ENCODE measurements at regions not wholly inside any gene's neighbourhood (a gene's known extent, or its start where the extent isn't known, plus 50 kb on each side); places are given as distances from the start of the nearest gene placed in this dataset.

- DNase-seq (no peak), ATAC-seq (no peak)
- Mint-ChIP-seq H3K4me3 (no peak overlapping the region), H3K4me1 (no peaks in the 10 kb centered on the region), H3K27me3 (no peaks in the 10 kb centered on the region), H3K36me3 (no peaks in the 10 kb centered on the region), H3K27ac (no peak overlapping the region), H3K9me3 (peaks cover 0 to 27% (median 2%) of the 10 kb centered on the region in 9 donors)
- POLR2A ChIA-PET = no interaction called here
These were observed 306.7 kb downstream of the NFIB start for GRCh38 chr9:14007190-14007769.

GRCh38 chr9:14006386-14007187, 307.4 kb downstream of the NFIB start:
- Mint-ChIP-seq H3K36me3 (no peaks in the 10 kb centered on the region), H3K9me3 (peaks cover 0 to 32% (median 4%) of the 10 kb centered on the region in 9 donors), H3K27me3 (no peaks in the 10 kb centered on the region), H3K27ac (no peak overlapping the region), H3K4me3 (no peak overlapping the region), H3K4me1 (no peaks in the 10 kb centered on the region)
- ATAC-seq = no peak
- DNase-seq = no peak
- POLR2A ChIA-PET = no interaction called here

GRCh38 chr9:14004110-14004509, 309.8 kb downstream of the NFIB start:
- POLR2A ChIA-PET = no interaction called here
- no peaks in the 10 kb centered on the region for H3K27me3 Mint-ChIP-seq
- no peaks in the 10 kb centered on the region for H3K4me1 Mint-ChIP-seq
- peaks cover 0 to 32% (median 5%) of the 10 kb centered on the region in 9 donors for H3K9me3 Mint-ChIP-seq
- ATAC-seq = no peak
- DNase-seq = no peak
- H3K27ac Mint-ChIP-seq = no peak overlapping the region
- no peaks in the 10 kb centered on the region for H3K36me3 Mint-ChIP-seq
- H3K4me3 Mint-ChIP-seq = no peak overlapping the region

- no peak for DNase-seq
- POLR2A ChIA-PET = no interaction called here
- H3K9me3 Mint-ChIP-seq = peaks cover 0 to 14% (median 6%) of the 10 kb centered on the region in 9 donors
These were observed 319.7 kb downstream of the NFIB start for GRCh38 chr9:13994240-13994639.

GRCh38 chr9:13993632-13994185, 320.2 kb downstream of the NFIB start:
- Mint-ChIP-seq H3K4me1 (no peaks in the 10 kb centered on the region), H3K36me3 (no peaks in the 10 kb centered on the region), H3K4me3 (no peak overlapping the region), H3K27me3 (no peaks in the 10 kb centered on the region), H3K9me3 (peaks cover 0 to 14% (median 4%) of the 10 kb centered on the region in 9 donors), H3K27ac (no peak overlapping the region)
- DNase-seq (no peak), ATAC-seq (no peak)
- POLR2A ChIA-PET = no interaction called here

More at GRCh38 chr9:13994240-13994639, 319.7 kb downstream of the NFIB start:
- Mint-ChIP-seq H3K4me3 (no peak overlapping the region), H3K27me3 (no peaks in the 10 kb centered on the region), H3K36me3 (no peaks in the 10 kb centered on the region), H3K4me1 (no peaks in the 10 kb centered on the region), H3K27ac (no peak overlapping the region)
- no peak for ATAC-seq

- no peak for ATAC-seq
- no peaks in the 10 kb centered on the region for H3K36me3 Mint-ChIP-seq
- no peak overlapping the region for H3K4me3 Mint-ChIP-seq
- no peaks in the 10 kb centered on the region for H3K4me1 Mint-ChIP-seq
- no peak overlapping the region for H3K27ac Mint-ChIP-seq
- H3K27me3 Mint-ChIP-seq = peaks cover 0 to 2% (median 0%) of the 10 kb centered on the region in 5 donors
- POLR2A ChIA-PET = no interaction called here
- DNase-seq = no peak
- H3K9me3 Mint-ChIP-seq = peaks cover 0 to 21% (median 5%) of the 10 kb centered on the region in 9 donors
These were observed 321.5 kb downstream of the NFIB start for GRCh38 chr9:13992138-13993088.

GRCh38 chr9:13991395-13991794, 322.5 kb downstream of the NFIB start:
- ATAC-seq = no peak
- H3K4me1 Mint-ChIP-seq = no peaks in the 10 kb centered on the region
- H3K36me3 Mint-ChIP-seq = no peaks in the 10 kb centered on the region
- H3K4me3 Mint-ChIP-seq = no peak overlapping the region
- H3K9me3 Mint-ChIP-seq = peaks cover 0 to 20% (median 5%) of the 10 kb centered on the region in 9 donors
- H3K27me3 Mint-ChIP-seq = peaks cover 0 to 4% (median 0%) of the 10 kb centered on the region in 5 donors
- POLR2A ChIA-PET = no interaction called here
- DNase-seq = no peak
- no peak overlapping the region for H3K27ac Mint-ChIP-seq

GRCh38 chr9:13990994-13991393, 322.9 kb downstream of the NFIB start:
- Mint-ChIP-seq H3K9me3 (peaks cover 0 to 20% (median 5%) of the 10 kb centered on the region in 9 donors), H3K4me3 (no peak overlapping the region), H3K27me3 (peaks cover 0 to 4% (median 0%) of the 10 kb centered on the region in 5 donors), H3K27ac (no peak overlapping the region), H3K36me3 (no peaks in the 10 kb centered on the region), H3K4me1 (no peaks in the 10 kb centered on the region)
- POLR2A ChIA-PET = no interaction called here
- DNase-seq (no peak), ATAC-seq (no peak)

GRCh38 chr9:13990331-13990730, 323.6 kb downstream of the NFIB start:
- ATAC-seq (no peak), DNase-seq (no peak)
- Mint-ChIP-seq H3K4me3 (no peak overlapping the region), H3K36me3 (no peaks in the 10 kb centered on the region), H3K27ac (no peak overlapping the region), H3K4me1 (no peaks in the 10 kb centered on the region), H3K27me3 (peaks cover 0 to 4% (median 0%) of the 10 kb centered on the region in 5 donors), H3K9me3 (peaks cover 0 to 20% (median 7%) of the 10 kb centered on the region in 9 donors)
- POLR2A ChIA-PET = no interaction called here

GRCh38 chr9:13988944-13989343, 325.0 kb downstream of the NFIB start:
- POLR2A ChIA-PET = no interaction called here
- H3K4me1 Mint-ChIP-seq = no peaks in the 10 kb centered on the region
- H3K36me3 Mint-ChIP-seq = no peaks in the 10 kb centered on the region
- peaks cover 0 to 23% (median 7%) of the 10 kb centered on the region in 9 donors for H3K9me3 Mint-ChIP-seq
- ATAC-seq (no peak), DNase-seq (no peak)
- H3K27ac Mint-ChIP-seq = no peak overlapping the region
- no peak overlapping the region for H3K4me3 Mint-ChIP-seq
- peaks cover 0 to 4% (median 0%) of the 10 kb centered on the region in 5 donors for H3K27me3 Mint-ChIP-seq

GRCh38 chr9:13983607-13984006, 330.3 kb downstream of the NFIB start:
- Mint-ChIP-seq H3K27me3 (peaks cover 0 to 4% (median 0%) of the 10 kb centered on the region in 5 donors), H3K4me1 (no peaks in the 10 kb centered on the region), H3K4me3 (no peak overlapping the region), H3K27ac (no peak overlapping the region), H3K36me3 (no peaks in the 10 kb centered on the region), H3K9me3 (peaks cover 0 to 20% (median 8%) of the 10 kb centered on the region in 9 donors)
- no peak for DNase-seq
- POLR2A ChIA-PET = no interaction called here
- no peak for ATAC-seq

GRCh38 chr9:13979941-13980318, 334.0 kb downstream of the NFIB start:
- Mint-ChIP-seq H3K27me3 (peaks cover 0 to 1% (median 0%) of the 10 kb centered on the region in 5 donors), H3K27ac (no peak overlapping the region), H3K4me3 (no peak overlapping the region), H3K36me3 (peaks cover 0 to 4% (median 0%) of the 10 kb centered on the region in 3 donors), H3K4me1 (no peaks in the 10 kb centered on the region), H3K9me3 (peaks cover 0 to 16% (median 4%) of the 10 kb centered on the region in 9 donors)
- POLR2A ChIA-PET = no interaction called here
- DNase-seq (no peak), ATAC-seq (no peak)

All from naive thymus-derived CD8-positive, alpha-beta T cell (primary cell).